ENCODE measurements at regions not wholly inside any gene's neighbourhood (a gene's known extent, or its start where the extent isn't known, plus 50 kb on each side); places are given as distances from the start of the nearest gene placed in this dataset.

DNA sequence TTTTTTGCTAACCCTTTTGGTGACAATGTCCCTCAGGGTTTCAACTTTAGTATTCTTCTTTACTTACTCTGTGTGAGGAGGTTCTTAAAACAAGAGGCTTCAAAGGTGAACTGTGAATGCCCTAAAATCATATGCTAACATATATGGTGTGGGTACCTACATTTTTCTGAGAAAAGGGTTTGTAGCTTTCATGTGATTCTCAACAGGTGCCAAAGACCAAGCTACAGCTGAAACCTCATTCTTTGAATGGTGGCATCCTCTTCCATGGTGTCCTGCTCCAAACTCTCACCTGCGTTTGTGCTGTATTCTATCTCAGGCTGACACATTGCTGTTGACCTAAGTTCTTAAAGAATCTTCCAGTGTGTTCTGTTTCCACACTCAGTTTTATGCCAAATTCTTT lies 177.3 kb downstream of the PRL start:
- Mint-ChIP-seq H3K4me3 (no peak overlapping the region), H3K27me3 (ENCODE audit: low read depth, poor library complexity) (no peaks in the 10 kb centered on the region), H3K4me1 (peaks cover 25% of the 10 kb centered on the region), H3K9me3 (peaks cover 26% of the 10 kb centered on the region), H3K27ac (no peak overlapping the region), H3K36me3 (ENCODE audit: low read depth) (peaks cover 70% of the 10 kb centered on the region)
- TF ChIP-seq, protein P1, sequence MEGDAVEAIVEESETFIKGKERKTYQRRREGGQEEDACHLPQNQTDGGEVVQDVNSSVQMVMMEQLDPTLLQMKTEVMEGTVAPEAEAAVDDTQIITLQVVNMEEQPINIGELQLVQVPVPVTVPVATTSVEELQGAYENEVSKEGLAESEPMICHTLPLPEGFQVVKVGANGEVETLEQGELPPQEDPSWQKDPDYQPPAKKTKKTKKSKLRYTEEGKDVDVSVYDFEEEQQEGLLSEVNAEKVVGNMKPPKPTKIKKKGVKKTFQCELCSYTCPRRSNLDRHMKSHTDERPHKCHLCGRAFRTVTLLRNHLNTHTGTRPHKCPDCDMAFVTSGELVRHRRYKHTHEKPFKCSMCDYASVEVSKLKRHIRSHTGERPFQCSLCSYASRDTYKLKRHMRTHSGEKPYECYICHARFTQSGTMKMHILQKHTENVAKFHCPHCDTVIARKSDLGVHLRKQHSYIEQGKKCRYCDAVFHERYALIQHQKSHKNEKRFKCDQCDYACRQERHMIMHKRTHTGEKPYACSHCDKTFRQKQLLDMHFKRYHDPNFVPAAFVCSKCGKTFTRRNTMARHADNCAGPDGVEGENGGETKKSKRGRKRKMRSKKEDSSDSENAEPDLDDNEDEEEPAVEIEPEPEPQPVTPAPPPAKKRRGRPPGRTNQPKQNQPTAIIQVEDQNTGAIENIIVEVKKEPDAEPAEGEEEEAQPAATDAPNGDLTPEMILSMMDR (IDR thresholded peaks at IDR 0.05), result no peak
- DNase-seq, result no peak

DNA sequence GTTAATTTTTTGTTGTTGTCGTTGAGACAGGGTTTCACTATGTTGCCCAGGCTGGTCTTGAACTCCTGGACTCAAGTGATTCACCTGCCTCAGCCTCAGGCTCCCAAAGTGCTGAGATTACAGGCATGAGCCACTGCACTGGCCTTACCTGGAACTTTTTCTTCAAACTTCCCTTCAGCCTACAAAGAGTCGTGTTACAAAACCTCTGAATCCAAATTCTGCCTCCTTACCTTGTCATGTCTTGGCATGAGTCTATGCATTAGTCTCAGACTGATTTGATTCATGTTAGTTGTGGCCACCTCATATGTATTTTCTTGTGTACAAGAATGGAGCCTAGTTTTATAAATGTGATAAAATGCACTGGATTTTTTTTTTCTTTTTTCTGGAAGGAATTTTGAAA lies 172.1 kb downstream of the PRL start:
- TF ChIP-seq, protein P1 (IDR thresholded peaks at IDR 0.05), result no peak
- H3K4me1 Mint-ChIP-seq, result no peaks in the 10 kb centered on the region
- H3K27me3 Mint-ChIP-seq (ENCODE audit: low read depth, poor library complexity), result no peaks in the 10 kb centered on the region
- H3K27ac Mint-ChIP-seq, result no peak overlapping the region
- peaks cover 51% of the 10 kb centered on the region for H3K9me3 Mint-ChIP-seq
- H3K36me3 Mint-ChIP-seq (ENCODE audit: low read depth), result peaks cover 84% of the 10 kb centered on the region
- no peak overlapping the region for H3K4me3 Mint-ChIP-seq
- no peak for DNase-seq

DNA sequence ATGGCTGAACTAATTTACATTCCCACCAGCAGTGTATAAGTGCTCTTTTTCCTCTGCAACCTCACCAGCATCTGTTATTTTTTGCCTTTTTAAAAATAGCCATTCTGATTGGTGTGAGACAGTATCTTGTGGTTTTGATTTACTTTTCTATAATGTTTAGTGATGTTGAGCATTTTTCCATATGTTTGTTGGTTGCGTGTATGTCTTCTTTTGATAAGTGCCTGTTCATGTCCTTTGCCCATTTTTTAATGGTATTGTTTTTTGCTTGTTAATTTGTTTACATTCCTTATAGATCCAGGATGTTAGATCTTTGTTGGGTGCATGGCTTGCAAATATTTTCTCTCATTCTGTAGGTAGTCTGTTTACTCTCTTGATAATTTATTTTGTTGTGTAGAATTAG lies 169.9 kb downstream of the PRL start:
- no peak for DNase-seq
- Mint-ChIP-seq H3K9me3 (peaks cover 63% of the 10 kb centered on the region), H3K4me3 (no peak overlapping the region), H3K27ac (no peak overlapping the region), H3K27me3 (ENCODE audit: low read depth, poor library complexity) (no peaks in the 10 kb centered on the region), H3K36me3 (ENCODE audit: low read depth) (peaks cover 96% of the 10 kb centered on the region), H3K4me1 (peaks cover 4% of the 10 kb centered on the region)
- TF ChIP-seq, protein P1 (IDR thresholded peaks at IDR 0.05), result no peak

DNA sequence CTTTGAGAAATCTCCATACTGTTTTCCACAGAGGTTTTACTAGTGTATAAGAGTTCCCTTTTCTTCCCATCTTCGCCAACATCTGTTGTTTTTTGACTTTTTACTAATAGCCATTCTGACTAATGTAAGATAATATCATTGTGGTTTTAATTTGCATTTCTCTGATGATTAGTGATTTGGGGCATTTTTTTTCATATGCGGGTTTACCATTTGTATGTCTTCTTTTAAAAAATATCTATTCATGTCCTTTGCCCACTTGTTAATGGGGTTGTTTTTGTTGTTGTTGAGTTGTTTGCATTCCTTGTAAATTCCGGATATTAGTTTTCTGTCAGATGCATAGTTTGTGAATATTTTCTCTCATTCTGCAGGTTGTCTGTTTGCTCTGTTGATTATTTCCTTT lies 167.1 kb downstream of the PRL start:
- H3K9me3 Mint-ChIP-seq, result peaks cover 71% of the 10 kb centered on the region
- no peak for DNase-seq
- peaks cover 100% of the 10 kb centered on the region for H3K36me3 Mint-ChIP-seq (ENCODE audit: low read depth)
- peaks cover 16% of the 10 kb centered on the region for H3K4me1 Mint-ChIP-seq
- H3K27me3 Mint-ChIP-seq (ENCODE audit: low read depth, poor library complexity), result no peaks in the 10 kb centered on the region
- no peak overlapping the region for H3K4me3 Mint-ChIP-seq
- H3K27ac Mint-ChIP-seq, result no peak overlapping the region
- TF ChIP-seq, protein P1 (IDR thresholded peaks at IDR 0.05), result no peak

DNA sequence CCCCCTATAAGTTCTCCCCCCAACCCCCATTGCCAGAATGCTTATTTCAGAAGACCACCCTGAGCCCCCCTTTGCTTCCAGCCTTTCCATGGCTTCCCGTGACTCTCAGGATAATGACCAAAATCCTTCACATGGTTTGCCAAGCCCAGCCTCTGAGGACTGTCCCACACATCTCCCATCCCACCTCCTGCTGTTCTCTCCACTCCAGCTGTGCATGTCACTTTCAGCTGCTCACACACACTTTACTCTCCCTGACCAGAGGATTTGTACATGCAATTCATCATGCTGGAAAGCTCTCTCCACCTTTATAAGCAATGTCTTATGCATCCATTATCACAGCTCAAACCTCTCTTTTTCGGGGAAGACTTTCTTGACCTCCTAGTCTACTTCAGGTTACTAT lies 164.2 kb downstream of the PRL start:
- peaks cover 51% of the 10 kb centered on the region for H3K9me3 Mint-ChIP-seq
- no peaks in the 10 kb centered on the region for H3K27me3 Mint-ChIP-seq (ENCODE audit: low read depth, poor library complexity)
- no peak overlapping the region for H3K4me3 Mint-ChIP-seq
- peaks cover 87% of the 10 kb centered on the region for H3K36me3 Mint-ChIP-seq (ENCODE audit: low read depth)
- TF ChIP-seq, protein P1 (IDR thresholded peaks at IDR 0.05), result no peak
- DNase-seq, result no peak
- peak overlapping the region; percentile 21 for H3K27ac Mint-ChIP-seq
- peaks cover 25% of the 10 kb centered on the region for H3K4me1 Mint-ChIP-seq

DNA sequence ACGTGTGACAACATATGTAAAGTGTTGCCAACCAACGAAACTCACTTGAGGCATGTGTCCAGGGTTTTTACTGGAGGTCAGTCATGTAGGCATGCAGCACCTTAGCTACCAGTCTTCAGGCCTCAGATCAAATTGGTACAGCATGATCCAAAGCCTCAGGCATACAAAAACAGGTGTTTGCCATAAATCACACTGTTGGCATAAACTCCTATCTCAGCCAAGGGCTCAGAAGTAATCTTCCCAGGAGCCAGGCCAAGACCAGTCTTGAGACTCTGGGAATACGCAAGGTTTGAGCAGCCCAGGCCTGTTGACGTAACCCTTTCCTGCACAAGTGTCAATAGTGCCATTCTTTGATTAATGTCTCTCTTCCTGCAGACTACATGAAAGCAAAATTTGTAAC lies 163.5 kb downstream of the PRL start:
- H3K4me1 Mint-ChIP-seq, result peaks cover 28% of the 10 kb centered on the region
- peaks cover 80% of the 10 kb centered on the region for H3K36me3 Mint-ChIP-seq (ENCODE audit: low read depth)
- peaks cover 44% of the 10 kb centered on the region for H3K9me3 Mint-ChIP-seq
- TF ChIP-seq, protein P1 (IDR thresholded peaks at IDR 0.05), result no peak
- no peak overlapping the region for H3K27ac Mint-ChIP-seq
- peaks cover under 1% of the 10 kb centered on the region for H3K27me3 Mint-ChIP-seq (ENCODE audit: low read depth, poor library complexity)
- H3K4me3 Mint-ChIP-seq, result no peak overlapping the region
- no peak for DNase-seq
